Calu3 (cell line): ENCODE measurements at regions not wholly inside any gene's neighbourhood (a gene's known extent, or its start where the extent isn't known, plus 50 kb on each side); places are given as distances from the start of the nearest gene placed in this dataset.

Source experiments
- BruUV-seq: library from RNA; stranded (reverse); fragments of 400-500 nt; replicated peaks from 2 replicates; lab custom pipeline; 2021; lab: Mats Ljungman, UMichigan
- CTCF ChIA-PET: fragments of 300-600 bp; sonication (Branson Sonifier 250); formaldehyde crosslinking; loops from one replicate; lab custom pipeline; 2022; ENCODE audit warnings: antibody characterized with exemption; lab: Charles Lee
- DNase-seq: peaks from one replicate; pipeline ENCODE4 v3.0.0; 2022
- H3K27ac Mint-ChIP-seq: one replicate; pipeline ENCODE4 v1.8.0; 2022; ENCODE audit warnings: mixed read lengths; ENCODE audit not compliant: unreplicated experiment
- H3K27me3 Mint-ChIP-seq: one replicate; pipeline ENCODE4 v1.8.0; 2022; ENCODE audit warnings: mixed read lengths; ENCODE audit not compliant: unreplicated experiment
- H3K36me3 Mint-ChIP-seq: one replicate; pipeline ENCODE4 v1.8.0; 2022; ENCODE audit warnings: mild to moderate bottlenecking, moderate library complexity, mixed read lengths; ENCODE audit not compliant: insufficient read depth, unreplicated experiment
- H3K4me1 Mint-ChIP-seq: one replicate; pipeline ENCODE4 v1.8.0; 2022; ENCODE audit warnings: mild to moderate bottlenecking, low read depth, mixed read lengths; ENCODE audit not compliant: unreplicated experiment
- H3K4me3 Mint-ChIP-seq: one replicate; pipeline ENCODE4 v1.8.0; 2022; ENCODE audit warnings: mild to moderate bottlenecking, low read depth, moderate library complexity, mixed read lengths; ENCODE audit not compliant: unreplicated experiment
- H3K9me3 Mint-ChIP-seq: one replicate; pipeline ENCODE4 v1.8.0; 2022; ENCODE audit warnings: low read depth, mixed read lengths; ENCODE audit not compliant: unreplicated experiment
- CTCF ChIP-seq: fragments of 200-600 bp; IDR thresholded peaks from one replicate; pipeline ENCODE4 v1.8.0; 2022; ENCODE audit warnings: antibody characterized with exemption; ENCODE audit not compliant: unreplicated experiment
- intact Hi-C: fragments of 100-400 bp; cut with micrococcal nuclease; formaldehyde crosslinking; loops from one replicate; pipeline ENCODE4 v1.10.0; 2022; ENCODE audit not compliant: unreplicated experiment

GRCh38 chr16:79993629-79994209 is 393.2 kb upstream of the MAF start:
- Mint-ChIP-seq H3K4me1 (no peaks in the 10 kb centered on the region), H3K9me3 (no peaks in the 10 kb centered on the region), H3K4me3 (no peak overlapping the region), H3K27ac (no peak overlapping the region), H3K27me3 (no peaks in the 10 kb centered on the region), H3K36me3 (no peaks in the 10 kb centered on the region)
- no TSS peak for BruUV-seq
- intact Hi-C loops = loop anchor here (10.0 kb wide), 1 partner anchor 471 kb away; no protein-coding TSS in a partner anchor
- no peak for TF ChIP-seq CTCF
- DNase-seq = no peak
- CTCF ChIA-PET = interaction anchor here (0.5 kb wide), 1 partner anchor 609 kb away, joined by 3 read pairs; no protein-coding TSS in a partner anchor

- intact Hi-C loops = loop anchor here (10.0 kb wide), 1 partner anchor 473 kb away; no protein-coding TSS in a partner anchor
- BruUV-seq = no TSS peak
- no peak for TF ChIP-seq CTCF
- H3K4me1 Mint-ChIP-seq = no peaks in the 10 kb centered on the region
- no peaks in the 10 kb centered on the region for H3K36me3 Mint-ChIP-seq
- CTCF ChIA-PET = interaction anchor here (0.6 kb wide), 1 partner anchor 30 kb away, joined by 6 read pairs; no protein-coding TSS in a partner anchor
- DNase-seq = no peak
- H3K27ac Mint-ChIP-seq = no peak overlapping the region
- no peaks in the 10 kb centered on the region for H3K27me3 Mint-ChIP-seq
- H3K9me3 Mint-ChIP-seq = no peaks in the 10 kb centered on the region
- no peak overlapping the region for H3K4me3 Mint-ChIP-seq
These were observed 391.4 kb upstream of the MAF start for GRCh38 chr16:79991969-79992368.

- H3K27me3 Mint-ChIP-seq = no peaks in the 10 kb centered on the region
- H3K36me3 Mint-ChIP-seq = no peaks in the 10 kb centered on the region
- intact Hi-C loops = no loop called here
- CTCF ChIA-PET = no interaction called here
- no peaks in the 10 kb centered on the region for H3K9me3 Mint-ChIP-seq
- H3K27ac Mint-ChIP-seq = no peak overlapping the region
- TF ChIP-seq CTCF = no peak
- BruUV-seq = no TSS peak
- DNase-seq = no peak
- H3K4me3 Mint-ChIP-seq = no peak overlapping the region
- no peaks in the 10 kb centered on the region for H3K4me1 Mint-ChIP-seq
These were observed 388.2 kb upstream of the MAF start for GRCh38 chr16:79988721-79989220.

GRCh38 chr16:79988089-79988488 is 387.6 kb upstream of the MAF start:
- Mint-ChIP-seq H3K27ac (no peak overlapping the region), H3K4me3 (no peak overlapping the region), H3K27me3 (no peaks in the 10 kb centered on the region), H3K36me3 (no peaks in the 10 kb centered on the region), H3K4me1 (no peaks in the 10 kb centered on the region), H3K9me3 (no peaks in the 10 kb centered on the region)
- CTCF ChIA-PET = no interaction called here
- BruUV-seq = no TSS peak
- intact Hi-C loops = no loop called here
- DNase-seq = no peak
- no peak for TF ChIP-seq CTCF
